SK-MEL-5 (cell line): ENCODE measurements at regions not wholly inside any gene's neighbourhood (a gene's known extent, or its start where the extent isn't known, plus 50 kb on each side); places are given as distances from the start of the nearest gene placed in this dataset.

Experiments
- DNase-seq: peaks from one replicate; pipeline ENCODE4 v3.0.0-alpha.2; 2016; ENCODE audit warnings: low read depth, low spot score
- in situ Hi-C: cut with HindIII; loops from 2 replicates; pipeline ENCODE4 v1.10.0; 2016; ENCODE audit warnings: low sequenced_read_pairs, high pct_unique_total_duplicates, low pct_unique_long_range_greater_than_20kb

- no peak for DNase-seq
Measured at GRCh38 chr18:27899893-27900292, 277.0 kb downstream of the CDH2 start.

GRCh38 chr18:27894746-27895145 lies 282.2 kb downstream of the CDH2 start:
- in situ Hi-C loops = no loop called here
- peak; percentile 16 for DNase-seq

More at GRCh38 chr18:27899893-27900292, 277.0 kb downstream of the CDH2 start:
- in situ Hi-C loops = no loop called here

GRCh38 chr18:27887711-27888495 lies 289.0 kb downstream of the CDH2 start:
- DNase-seq = no peak
- in situ Hi-C loops = no loop called here

GRCh38 chr18:27887287-27887686 lies 289.6 kb downstream of the CDH2 start:
- no peak for DNase-seq
- in situ Hi-C loops = no loop called here

GRCh38 chr18:27879540-27879939 lies 297.4 kb downstream of the CDH2 start:
- no peak for DNase-seq
- in situ Hi-C loops = no loop called here

GRCh38 chr18:27871726-27872125 lies 305.2 kb downstream of the CDH2 start:
- DNase-seq = no peak
- in situ Hi-C loops = no loop called here

- in situ Hi-C loops = no loop called here
- no peak for DNase-seq
Measured at GRCh38 chr18:27869735-27870134, 307.2 kb downstream of the CDH2 start.

- no peak for DNase-seq
- in situ Hi-C loops = no loop called here
Measured at GRCh38 chr18:27865431-27865830, 311.5 kb downstream of the CDH2 start.

- in situ Hi-C loops = no loop called here
- DNase-seq = no peak
Measured at GRCh38 chr18:27863780-27864430, 313.0 kb downstream of the CDH2 start.

GRCh38 chr18:27862041-27862682 lies 314.8 kb downstream of the CDH2 start:
- in situ Hi-C loops = no loop called here
- DNase-seq = no peak

- no peak for DNase-seq
- in situ Hi-C loops = no loop called here
Measured at GRCh38 chr18:27861539-27861938, 315.4 kb downstream of the CDH2 start.

- DNase-seq = peak; percentile 2
- in situ Hi-C loops = no loop called here
Measured at GRCh38 chr18:27860701-27861107, 316.2 kb downstream of the CDH2 start.

- in situ Hi-C loops = no loop called here
- DNase-seq = no peak
Measured at GRCh38 chr18:27860011-27860410, 316.9 kb downstream of the CDH2 start.

- in situ Hi-C loops = no loop called here
- DNase-seq = no peak
Measured at GRCh38 chr18:27856820-27857219, 320.1 kb downstream of the CDH2 start.

- DNase-seq = no peak
- in situ Hi-C loops = no loop called here
Measured at GRCh38 chr18:27855486-27855885, 321.4 kb downstream of the CDH2 start.

- in situ Hi-C loops = no loop called here
- no peak for DNase-seq
Measured at GRCh38 chr18:27854631-27855030, 322.3 kb downstream of the CDH2 start.

- DNase-seq = no peak
- in situ Hi-C loops = no loop called here
Measured at GRCh38 chr18:27848336-27848735, 328.6 kb downstream of the CDH2 start.

GRCh38 chr18:27847412-27847811 lies 329.5 kb downstream of the CDH2 start:
- in situ Hi-C loops = no loop called here
- no peak for DNase-seq

- in situ Hi-C loops = no loop called here
- DNase-seq = no peak
Measured at GRCh38 chr18:27845897-27846296, 331.0 kb downstream of the CDH2 start.
